H1 (cell line): ENCODE measurements at regions not wholly inside any gene's neighbourhood (a gene's known extent, or its start where the extent isn't known, plus 50 kb on each side); places are given as distances from the start of the nearest gene placed in this dataset.

Source experiments
- CTCF ChIA-PET: fragments of 300-600 bp; sonication (Branson Sonifier 250); formaldehyde crosslinking; loops from one replicate; lab custom pipeline; 2021; ENCODE audit not compliant: partially characterized antibody; lab: Charles Lee
- POLR2A ChIA-PET: fragments of 300-600 bp; sonication (Branson Sonifier 250); formaldehyde crosslinking; loops from one replicate; lab custom pipeline; 2021; ENCODE audit warnings: inconsistent platforms; ENCODE audit not compliant: partially characterized antibody; lab: Charles Lee
- DNase-seq, 2 experiments: peaks; one replicate each; pipeline versions ENCODE4 v3.0.0 to v3.0.0-alpha.2; 2010 to 2022; ENCODE audit warnings: low spot score in 2 of 2, low read depth in 1 of 2, mixed read lengths in 1 of 2
- FAIRE-seq: peaks from 2 replicates; lab custom pipeline; 2011; peaks lifted over from hg19 to GRCh38; lab: Jason Lieb, UNC
- H2AFZ ChIP-seq: 2 replicates; pipeline ENCODE4 v1.8.1; 2012; ENCODE audit warnings: low read length, inconsistent platforms
- H2AK5ac ChIP-seq: 2 replicates; pipeline ENCODE4 v1.6.1; 2013; ENCODE audit warnings: low read depth, low read length
- H2BK120ac ChIP-seq: replicated peaks from 2 replicates; pipeline ENCODE3; 2013; ENCODE audit warnings: low read depth, low read length, inconsistent platforms
- H2BK12ac ChIP-seq: 2 replicates; pipeline ENCODE4 v1.6.1; 2013; ENCODE audit warnings: low read depth, low read length
- H2BK15ac ChIP-seq: 2 replicates; pipeline ENCODE4 v1.6.1; 2013; ENCODE audit warnings: low read length
- H2BK20ac ChIP-seq: 2 replicates; pipeline ENCODE4 v1.6.1; 2013; ENCODE audit warnings: low read length
- H2BK5ac ChIP-seq: 2 replicates; pipeline ENCODE4 v1.6.1; 2013; ENCODE audit warnings: low read depth, low read length
- H3K14ac ChIP-seq: 2 replicates; pipeline ENCODE4 v1.6.1; 2013; ENCODE audit warnings: inconsistent platforms; ENCODE audit not compliant: insufficient read length
- H3K18ac ChIP-seq: 2 replicates; pipeline ENCODE4 v1.6.1; 2013; ENCODE audit warnings: low read length; ENCODE audit errors: extremely low read depth
- H3K23ac ChIP-seq: 2 replicates; pipeline ENCODE4 v1.6.1; 2013; ENCODE audit warnings: inconsistent platforms; ENCODE audit not compliant: insufficient read length
- H3K23me2 ChIP-seq: 2 replicates; pipeline ENCODE4 v1.6.1; 2013; ENCODE audit warnings: low read depth, low read length
- H3K27ac ChIP-seq: 2 replicates; pipeline ENCODE4 v1.6.1; 2011; ENCODE audit warnings: low read depth, low read length, inconsistent platforms
- H3K27me3 ChIP-seq, 4 experiments: replicated peaks in 1 of 4; 1 replicate in 1 of 4; 2 replicates in 3 of 4; pipeline versions ENCODE4 v1.6.1 to v1.8.1; 2011 to 2013; ENCODE audit warnings: low read length in 3 of 4, mild to moderate bottlenecking in 3 of 4, inconsistent platforms in 2 of 4, mixed read lengths in 2 of 4, moderate library complexity in 1 of 4; ENCODE audit not compliant: control insufficient read depth in 3 of 4, insufficient read depth in 3 of 4; ENCODE audit errors: extremely low read depth in 1 of 4
- H3K36me3 ChIP-seq, 4 experiments: 2 replicates each; pipeline versions ENCODE4 v1.6.1 to v1.8.1; 2011 to 2013; ENCODE audit warnings: mild to moderate bottlenecking in 4 of 4, low read length in 3 of 4, moderate library complexity in 2 of 4, control low read depth in 1 of 4, inconsistent platforms in 1 of 4; ENCODE audit not compliant: insufficient read depth in 4 of 4, control insufficient read depth in 2 of 4
- H3K4ac ChIP-seq: replicated peaks from 2 replicates; pipeline ENCODE3; 2013; ENCODE audit warnings: low read length, low read depth, mixed read lengths, inconsistent platforms; ENCODE audit not compliant: insufficient read length
- H3K4me1 ChIP-seq, 4 experiments: replicated peaks in 1 of 4; 1 replicate in 1 of 4; 2 replicates in 3 of 4; pipeline versions ENCODE4 v1.6.1 to v1.8.1; 2011 to 2013; ENCODE audit warnings: low read length in 3 of 4, inconsistent platforms in 2 of 4, mixed read lengths in 1 of 4; ENCODE audit not compliant: insufficient read depth in 4 of 4, control insufficient read depth in 3 of 4
- H3K4me2 ChIP-seq, 2 experiments: 2 replicates each; pipeline versions ENCODE4 v1.6.1 to v1.8.1; 2011 to 2013; ENCODE audit warnings: low read depth in 2 of 2, low read length in 2 of 2, control low read depth in 1 of 2, inconsistent platforms in 1 of 2, mild to moderate bottlenecking in 1 of 2; ENCODE audit not compliant: insufficient read depth in 1 of 2
- H3K4me3 ChIP-seq, 4 experiments: fragments of 200-600, 300-600 bp in 1 of 4; sonication (generic), shearing (Covaris generic), sonication (Bioruptor Twin) in 1 of 4; 2 replicates each; pipeline versions ENCODE4 v1.5.1 to v1.8.1; 2011 to 2016; ENCODE audit warnings: low read length in 4 of 4, low read depth in 3 of 4, control low read depth in 2 of 4, inconsistent platforms in 2 of 4, mild to moderate bottlenecking in 2 of 4, mixed read lengths in 1 of 4, moderate library complexity in 1 of 4; ENCODE audit not compliant: insufficient read depth in 2 of 4; ENCODE audit errors: extremely low read depth in 1 of 4
- H3K56ac ChIP-seq: replicated peaks from 2 replicates; pipeline ENCODE3; 2013; ENCODE audit warnings: low read depth, mild to moderate bottlenecking, mixed read lengths, low read length, inconsistent platforms; ENCODE audit not compliant: insufficient read length
- H3K79me1 ChIP-seq: 2 replicates; pipeline ENCODE4 v1.6.1; 2013; ENCODE audit warnings: low read depth, low read length, control low read depth
- H3K79me2 ChIP-seq, 2 experiments: 2 replicates each; pipeline versions ENCODE4 v1.6.1 to v1.8.1; 2012 to 2013; ENCODE audit warnings: low read length in 2 of 2, mild to moderate bottlenecking in 2 of 2, inconsistent platforms in 1 of 2; ENCODE audit not compliant: insufficient read depth in 2 of 2, control insufficient read depth in 1 of 2
- H3K9ac ChIP-seq, 4 experiments: replicated peaks in 1 of 4; 1 replicate in 1 of 4; 2 replicates in 3 of 4; pipeline versions ENCODE4 v1.6.1 to v1.8.1; 2011 to 2013; ENCODE audit warnings: low read depth in 3 of 4, low read length in 3 of 4, control low read depth in 2 of 4, mild to moderate bottlenecking in 2 of 4, moderate library complexity in 2 of 4, inconsistent platforms in 1 of 4; ENCODE audit errors: extremely low read depth in 1 of 4
- H3K9me3 ChIP-seq, 2 experiments: 2 replicates each; pipeline versions ENCODE4 v1.6.1 to v1.8.1; 2012 to 2013; ENCODE audit warnings: mild to moderate bottlenecking in 2 of 2, moderate library complexity in 2 of 2, control low read depth in 1 of 2, inconsistent platforms in 1 of 2, low read depth in 1 of 2, low read length in 1 of 2, mixed read lengths in 1 of 2; ENCODE audit not compliant: insufficient read depth in 2 of 2
- H4K20me1 ChIP-seq, 2 experiments: replicated peaks in 1 of 2; 2 replicates each; pipeline versions ENCODE3 to v1.8.1; 2011 to 2013; ENCODE audit warnings: inconsistent platforms in 2 of 2, low read length in 2 of 2, mild to moderate bottlenecking in 1 of 2; ENCODE audit not compliant: insufficient read depth in 2 of 2, control insufficient read depth in 1 of 2
- H4K5ac ChIP-seq: 2 replicates; pipeline ENCODE4 v1.6.1; 2013; ENCODE audit warnings: low read length, low read depth, mixed read lengths, inconsistent platforms; ENCODE audit not compliant: insufficient read length
- H4K8ac ChIP-seq: 2 replicates; pipeline ENCODE4 v1.8.0; 2013; ENCODE audit warnings: mild to moderate bottlenecking, moderate library complexity, low read length, inconsistent platforms; ENCODE audit not compliant: insufficient read depth; ENCODE audit errors: extremely low read depth
- H4K91ac ChIP-seq: replicated peaks from 2 replicates; pipeline ENCODE3; 2013; ENCODE audit warnings: low read length, mixed read lengths, inconsistent platforms; ENCODE audit not compliant: insufficient read length
- CREB1 ChIP-seq: IDR thresholded peaks from 2 replicates; pipeline ENCODE4 v1.6.1; 2012; ENCODE audit warnings: inconsistent platforms
- JUN ChIP-seq: IDR thresholded peaks from 2 replicates; pipeline ENCODE4 v1.6.1; 2011; ENCODE audit warnings: low read depth, mild to moderate bottlenecking, improper control_type of control experiment, low read length
- KDM5A ChIP-seq: fragments of 200-600 bp; IDR thresholded peaks from 2 replicates; pipeline ENCODE4 v1.7.1; 2012; ENCODE audit warnings: mild to moderate bottlenecking, low read length, inconsistent platforms, mixed read lengths
- POU5F1 ChIP-seq: IDR thresholded peaks from 2 replicates; pipeline ENCODE4 v1.6.1; 2011; ENCODE audit warnings: low read depth, mild to moderate bottlenecking, low read length, moderate library complexity
- SIX5 ChIP-seq: IDR thresholded peaks from 2 replicates; pipeline ENCODE4 v1.6.1; 2011; ENCODE audit warnings: mild to moderate bottlenecking, low read depth, low read length
- SRF ChIP-seq: IDR thresholded peaks from 2 replicates; pipeline ENCODE4 v1.6.1; 2011; ENCODE audit warnings: mild to moderate bottlenecking, low read depth, low read length, moderate library complexity
- YY1 ChIP-seq: IDR thresholded peaks from 2 replicates; pipeline ENCODE4 v1.6.1; 2011; ENCODE audit warnings: low read depth, mild to moderate bottlenecking, low read length
- WGBS, 2 experiments: shearing (Covaris generic) in 1 of 2; methylation state at CpG; one replicate each; pipeline versions ENCODE4 v1.1.6 to v1.1.7; 2013 to 2015; ENCODE audit warnings: low lambda C conversion rate in 2 of 2, mixed read lengths in 2 of 2, inconsistent platforms in 1 of 2, low coverage in 1 of 2, missing lambda C conversion rate in 1 of 2; ENCODE audit not compliant: insufficient replicate concordance in 2 of 2, insufficient coverage in 1 of 2, insufficient read length in 1 of 2; ENCODE audit errors: extremely low coverage in 1 of 2, missing lambda C conversion rate in 1 of 2; 5-methylcytosine and 5-hydroxymethylcytosine counted together

GRCh38 chr5:165185716-165186115 lies 1680.3 kb downstream of the MAT2B start:
- no peaks in the 10 kb centered on the region for H3K79me2 ChIP-seq
- H2BK20ac ChIP-seq: no peak overlapping the region
- no peaks in the 10 kb centered on the region for H3K27me3 ChIP-seq
- 97% methylated on average over 2 of the region's 2 CpGs; no CpG with 5 or more reads in 1 of the 2 experiments for WGBS, 2 experiments
- no peak overlapping the region for H3K9ac ChIP-seq
- H3K18ac ChIP-seq: no peak overlapping the region
- no peak overlapping the region for H4K91ac ChIP-seq
- H3K4me1 ChIP-seq: no peaks in the 10 kb centered on the region
- H4K20me1 ChIP-seq: no peaks in the 10 kb centered on the region
- no peak overlapping the region for H3K27ac ChIP-seq
- H3K14ac ChIP-seq: no peak overlapping the region
- H3K36me3 ChIP-seq: no peaks in the 10 kb centered on the region
- H2BK5ac ChIP-seq: no peak overlapping the region
- H2AFZ ChIP-seq: no peak overlapping the region
- peaks cover 2 to 11% of the 10 kb centered on the region in 2 experiments; a peak in 1 of 4 replicates for H3K9me3 ChIP-seq
- no peak overlapping the region for H3K4ac ChIP-seq
- H2BK120ac ChIP-seq: no peak overlapping the region
- H4K8ac ChIP-seq: no peak overlapping the region
- no peak overlapping the region for H3K4me3 ChIP-seq
- no peaks in the 10 kb centered on the region for H3K79me1 ChIP-seq
- FAIRE-seq: no peak
- H3K56ac ChIP-seq: no peak overlapping the region
- H2AK5ac ChIP-seq: no peak overlapping the region
- H2BK12ac ChIP-seq: no peak overlapping the region
- H3K23ac ChIP-seq: no peak overlapping the region
- no peaks in the 10 kb centered on the region for H3K23me2 ChIP-seq
- POLR2A ChIA-PET: no interaction called here
- CTCF ChIA-PET: no interaction called here
- H2BK15ac ChIP-seq: no peak overlapping the region
- no peak overlapping the region for H4K5ac ChIP-seq
- DNase-seq: no peak
- no peak overlapping the region for H3K4me2 ChIP-seq
- TF ChIP-seq KDM5A (no peak), SRF (no peak), YY1 (no peak), JUN (no peak), SIX5 (no peak), CREB1 (no peak), POU5F1 (no peak)
